Heart right ventricle (tissue), 16 donors: ENCODE measurements at regions not wholly inside any gene's neighbourhood (a gene's known extent, or its start where the extent isn't known, plus 50 kb on each side); places are given as distances from the start of the nearest gene placed in this dataset.

Experiments
- ATAC-seq, 8 donors: fragments of 200-7000 bp; cut with Tn5 transposase; one replicate each; pipeline ENCODE4 v1.9.1; 2020; ENCODE audit warnings: mild to moderate bottlenecking in 8 of 8, moderate library complexity in 8 of 8, moderate number of reproducible peaks in 1 of 8
- DNase-seq, 2 donors: peaks; one replicate each; pipeline ENCODE4 v3.0.0-alpha.2; 2020
- H3K27ac ChIP-seq, 10 donors: fragments of 200-600 bp; sonication (generic) in 2 of 10; one replicate each; pipeline versions ENCODE4 v1.5.0 to v1.8.0; 2020 to 2022; ENCODE audit warnings: mild to moderate bottlenecking in 3 of 10
- H3K27me3 ChIP-seq, 7 donors: fragments of 200-600 bp; one replicate each; pipeline ENCODE4 v1.8.0; 2021 to 2022; ENCODE audit warnings: mild to moderate bottlenecking in 2 of 7
- H3K36me3 ChIP-seq, 9 donors: fragments of 200-600 bp; sonication (generic) in 1 of 9; one replicate each; pipeline versions ENCODE4 v1.5.0 to v1.8.0; 2020 to 2022; ENCODE audit warnings: mild to moderate bottlenecking in 2 of 9
- H3K4me1 ChIP-seq, 9 donors: fragments of 200-600 bp; sonication (generic) in 1 of 9; one replicate each; pipeline versions ENCODE4 v1.5.0 to v1.8.0; 2020 to 2022; ENCODE audit warnings: mild to moderate bottlenecking in 4 of 9
- H3K4me3 ChIP-seq, 10 donors: fragments of 200-600 bp; sonication (generic) in 2 of 10; one replicate each; pipeline versions ENCODE4 v1.5.0 to v1.8.0; 2020 to 2022; ENCODE audit warnings: mild to moderate bottlenecking in 7 of 10, moderate library complexity in 2 of 10
- H3K9me3 ChIP-seq, 11 donors: fragments of 200-600 bp in 10 of 11; sonication (generic) in 2 of 11; one replicate each; pipeline versions ENCODE4 v1.5.0 to v1.8.0; 2013 to 2022; ENCODE audit warnings: mild to moderate bottlenecking in 2 of 11, control low read depth in 1 of 11, moderate library complexity in 1 of 11
- WGBS, 2 donors: extraction: QIAGEN DNeasy Blood & Tissue Kit; methylation state at CpG; one replicate each; pipeline ENCODE4 v1.1.7; 2013; ENCODE audit warnings: inconsistent platforms in 1 of 2; 5-methylcytosine and 5-hydroxymethylcytosine counted together
- intact Hi-C, 10 donors: fragments of 100-400 bp; cut with DNase I; formaldehyde crosslinking; loops; one replicate each; pipeline versions ENCODE4 v1.11.1 to v1.14.2; 2022
- TF ChIP-seq, protein P1 (sequence below), 9 donors: fragments of 200-600 bp; sonication (generic) in 2 of 9; IDR thresholded peaks; one replicate each; pipeline versions ENCODE4 v1.5.0 to v1.8.0; 2021 to 2022; ENCODE audit warnings: antibody characterized with exemption in 9 of 9, mild to moderate bottlenecking in 5 of 9, moderate library complexity in 1 of 9
- donor health status: Arrhythmogenic right ventricular cardiomyopathy.
- donor health status: ischemic (EF 13 %, LVEDD 7.1; RV severe dilation, severe dysfunction).
- donor health status: healthy with polysubstance abuse.
- donor health status: DM: no; HTN: yes; CAD: no.
- donor health status: DM: no; HTN: no; CAD: no.
- donor health status: ischemic (EF 25% LVEDD 6.9; RV normal size, moderate dysfunction).
- donor health status: ischemic (EF 25% LVEDD 5.7; RV mildly dilated, moderate dysfunction).
- donor health status: healthy.
- donor health status: DM: yes; HTN: yes; CAD: no.
- donor health status: Ischemic cardiomyopathy.
- donor health status: ischemic (EF 35%, LVEDD 5.7; RV mildly dilated, moderate dysfunction).
- donor health status: nonischemic (EF 11% LVEDD 7.7; RV severe dilation, severe dysfunction).
- donor health status: DM: yes; HTN: yes; CAD: no.
- donor health status: PGD.
- donor health status: ischemic (EF 29% LVEDD 5.4; RV normal size, mild dysfunction).
- donor health status: nonischemic (EF 23%, LVEDD 6.1; RV moderate dilation, normal function).

GRCh38 chr3:25021816-25022215 lies 406.2 kb upstream of the RARB start:
- 88 to 91% methylated on average over 3 of the region's 3 CpGs for WGBS, 2 donors

DNA sequence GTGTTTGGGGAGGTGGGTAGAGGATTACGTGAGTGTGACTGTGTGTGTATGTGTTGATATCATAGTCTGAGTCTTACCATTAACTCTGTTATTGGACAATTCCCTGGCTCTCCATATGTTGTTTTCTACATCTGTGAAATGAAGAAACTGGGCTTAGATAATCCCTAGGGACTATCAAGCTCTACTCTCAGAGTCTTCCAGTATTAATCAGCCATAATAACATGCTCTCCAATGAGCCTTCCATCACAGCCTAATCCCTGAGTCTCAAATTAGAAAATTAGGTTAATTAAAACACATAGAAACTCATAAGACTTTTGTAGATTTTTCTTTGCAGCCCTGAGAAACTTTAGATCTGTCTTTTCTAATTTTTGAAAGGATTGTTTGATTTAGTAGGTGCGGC lies 404.2 kb upstream of the RARB start:
- 92 to 95% methylated on average over 2 of the region's 2 CpGs for WGBS, 2 donors
- intact Hi-C loops: loop anchor here in 8 of 10 donors (5.0 to 10.0 kb wide), 4 partner anchors 59 to 571 kb away; partner anchors contain the start of gene RARB (in 1 of the 8)
- Histone ChIP-seq H3K27me3 (no peaks in the 10 kb centered on the region), H3K27ac (no peak overlapping the region), H3K36me3 (no peaks in the 10 kb centered on the region), H3K4me1 (no peaks in the 10 kb centered on the region), H3K9me3 (no peaks in the 10 kb centered on the region), H3K4me3 (no peak overlapping the region)
- no peak for DNase-seq
- ATAC-seq: no peak
- TF ChIP-seq, protein P1, sequence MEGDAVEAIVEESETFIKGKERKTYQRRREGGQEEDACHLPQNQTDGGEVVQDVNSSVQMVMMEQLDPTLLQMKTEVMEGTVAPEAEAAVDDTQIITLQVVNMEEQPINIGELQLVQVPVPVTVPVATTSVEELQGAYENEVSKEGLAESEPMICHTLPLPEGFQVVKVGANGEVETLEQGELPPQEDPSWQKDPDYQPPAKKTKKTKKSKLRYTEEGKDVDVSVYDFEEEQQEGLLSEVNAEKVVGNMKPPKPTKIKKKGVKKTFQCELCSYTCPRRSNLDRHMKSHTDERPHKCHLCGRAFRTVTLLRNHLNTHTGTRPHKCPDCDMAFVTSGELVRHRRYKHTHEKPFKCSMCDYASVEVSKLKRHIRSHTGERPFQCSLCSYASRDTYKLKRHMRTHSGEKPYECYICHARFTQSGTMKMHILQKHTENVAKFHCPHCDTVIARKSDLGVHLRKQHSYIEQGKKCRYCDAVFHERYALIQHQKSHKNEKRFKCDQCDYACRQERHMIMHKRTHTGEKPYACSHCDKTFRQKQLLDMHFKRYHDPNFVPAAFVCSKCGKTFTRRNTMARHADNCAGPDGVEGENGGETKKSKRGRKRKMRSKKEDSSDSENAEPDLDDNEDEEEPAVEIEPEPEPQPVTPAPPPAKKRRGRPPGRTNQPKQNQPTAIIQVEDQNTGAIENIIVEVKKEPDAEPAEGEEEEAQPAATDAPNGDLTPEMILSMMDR (IDR thresholded peaks at IDR 0.05): no peak

More at GRCh38 chr3:25021816-25022215, 406.2 kb upstream of the RARB start:
- no peak overlapping the region for H3K27ac ChIP-seq
- DNase-seq (no peak), ATAC-seq (peak in 4 of 8 donors; percentile 44 to 61 (median 59))
- H3K27me3 ChIP-seq: no peaks in the 10 kb centered on the region
- TF ChIP-seq, protein P1 (IDR thresholded peaks at IDR 0.05): peak in 8 of 9 donors; percentile 30 to 74 (median 62)
- intact Hi-C loops: loop anchor here in 8 of 10 donors (5.0 to 10.0 kb wide), 4 partner anchors 57 to 573 kb away; partner anchors contain the start of gene RARB (in 1 of the 8)
- H3K4me3 ChIP-seq: no peak overlapping the region
- H3K4me1 ChIP-seq: no peaks in the 10 kb centered on the region
- H3K9me3 ChIP-seq: no peaks in the 10 kb centered on the region
- H3K36me3 ChIP-seq: no peaks in the 10 kb centered on the region

- ATAC-seq (no peak), DNase-seq (no peak)
- no peaks in the 10 kb centered on the region for H3K4me1 ChIP-seq
- no peak overlapping the region for H3K27ac ChIP-seq
- no peaks in the 10 kb centered on the region for H3K9me3 ChIP-seq
- TF ChIP-seq, protein P1 (IDR thresholded peaks at IDR 0.05): no peak
- H3K4me3 ChIP-seq: no peak overlapping the region
- intact Hi-C loops: loop anchor here in 4 of 10 donors (10.0 kb wide), 3 partner anchors 60 to 570 kb away; partner anchors contain the start of gene RARB (in 1 of the 4)
- no peaks in the 10 kb centered on the region for H3K36me3 ChIP-seq
- no peaks in the 10 kb centered on the region for H3K27me3 ChIP-seq
Measured at GRCh38 chr3:25025236-25025635, 402.8 kb upstream of the RARB start.

GRCh38 chr3:25027650-25028049 lies 400.4 kb upstream of the RARB start:
- ATAC-seq: no peak
- no peaks in the 10 kb centered on the region for H3K4me1 ChIP-seq
- WGBS, 2 donors: 64 to 73% methylated on average over 3 of the region's 3 CpGs
- H3K9me3 ChIP-seq: no peaks in the 10 kb centered on the region
- intact Hi-C loops: loop anchor here in 4 of 10 donors (10.0 kb wide), 3 partner anchors 63 to 567 kb away; partner anchors contain the start of gene RARB (in 1 of the 4)
- H3K4me3 ChIP-seq: no peak overlapping the region
- no peak for DNase-seq
- H3K27me3 ChIP-seq: no peaks in the 10 kb centered on the region
- H3K36me3 ChIP-seq: no peaks in the 10 kb centered on the region
- H3K27ac ChIP-seq: no peak overlapping the region
- TF ChIP-seq, protein P1 (IDR thresholded peaks at IDR 0.05): no peak
